OCI-LY1 (cell line): ENCODE measurements at regions not wholly inside any gene's neighbourhood (a gene's known extent, or its start where the extent isn't known, plus 50 kb on each side); places are given as distances from the start of the nearest gene placed in this dataset.

Experiments used
- EZH2 ChIP-seq: fragments of 200-600 bp; sonication (generic), shearing (Covaris generic); IDR thresholded peaks from 2 replicates; pipeline ENCODE4 v1.8.0; 2017; ENCODE audit warnings: borderline replicate concordance, mixed run types, mild to moderate bottlenecking, antibody characterized with exemption, low read length, moderate library complexity, mixed read lengths
- TF ChIP-seq, protein P1 (sequence below): fragments of 200-600 bp; sonication (generic), shearing (Covaris generic); IDR thresholded peaks from 2 replicates; pipeline ENCODE4 v1.5.1; 2017; ENCODE audit warnings: mild to moderate bottlenecking, antibody characterized with exemption, low read length, moderate library complexity, mixed read lengths

DNA sequence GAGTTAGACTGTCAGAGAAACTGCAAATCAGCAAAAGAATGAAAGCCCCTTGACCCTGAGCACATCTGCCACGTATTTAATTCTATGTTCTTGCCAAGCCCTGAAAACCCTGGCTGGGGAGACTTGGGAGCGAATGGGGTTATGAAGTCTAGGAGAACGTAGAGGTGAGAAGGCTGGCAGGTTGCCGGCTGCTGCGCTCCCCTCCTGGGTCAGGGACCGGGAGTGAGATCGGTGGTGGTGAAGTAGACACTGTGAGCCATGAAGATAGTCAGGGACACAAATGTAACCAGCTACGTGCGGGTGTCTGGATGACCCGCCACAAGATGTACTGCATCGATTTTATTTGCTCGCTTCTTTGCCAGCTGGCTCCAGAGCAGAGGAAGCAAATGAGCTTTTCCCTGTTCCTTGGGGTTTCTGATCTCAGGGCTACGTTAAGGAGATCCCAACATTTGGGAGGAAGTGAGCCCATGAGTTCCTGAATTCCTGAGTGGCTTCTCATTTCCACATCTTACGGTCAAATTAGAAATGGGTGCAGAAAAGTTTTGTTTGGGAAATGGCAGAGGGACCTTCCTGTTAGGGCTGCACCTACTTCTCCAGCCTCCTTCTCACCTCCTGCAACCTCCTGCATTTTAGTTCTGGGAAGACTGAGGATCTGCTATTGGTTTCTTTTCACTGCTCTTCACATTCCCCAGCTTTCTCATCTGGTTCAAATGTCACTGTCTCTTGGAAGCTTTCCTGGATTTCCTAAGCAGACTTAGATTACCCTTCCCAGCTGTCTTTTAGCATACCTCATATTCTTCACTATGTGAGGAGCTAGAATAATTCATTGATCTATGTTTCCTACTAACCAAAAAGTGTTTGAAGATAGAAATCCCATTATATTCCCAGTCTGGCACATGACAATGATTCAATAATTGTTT, 360.6 kb downstream of the ZNF521 start:
- TF ChIP-seq, protein P1, sequence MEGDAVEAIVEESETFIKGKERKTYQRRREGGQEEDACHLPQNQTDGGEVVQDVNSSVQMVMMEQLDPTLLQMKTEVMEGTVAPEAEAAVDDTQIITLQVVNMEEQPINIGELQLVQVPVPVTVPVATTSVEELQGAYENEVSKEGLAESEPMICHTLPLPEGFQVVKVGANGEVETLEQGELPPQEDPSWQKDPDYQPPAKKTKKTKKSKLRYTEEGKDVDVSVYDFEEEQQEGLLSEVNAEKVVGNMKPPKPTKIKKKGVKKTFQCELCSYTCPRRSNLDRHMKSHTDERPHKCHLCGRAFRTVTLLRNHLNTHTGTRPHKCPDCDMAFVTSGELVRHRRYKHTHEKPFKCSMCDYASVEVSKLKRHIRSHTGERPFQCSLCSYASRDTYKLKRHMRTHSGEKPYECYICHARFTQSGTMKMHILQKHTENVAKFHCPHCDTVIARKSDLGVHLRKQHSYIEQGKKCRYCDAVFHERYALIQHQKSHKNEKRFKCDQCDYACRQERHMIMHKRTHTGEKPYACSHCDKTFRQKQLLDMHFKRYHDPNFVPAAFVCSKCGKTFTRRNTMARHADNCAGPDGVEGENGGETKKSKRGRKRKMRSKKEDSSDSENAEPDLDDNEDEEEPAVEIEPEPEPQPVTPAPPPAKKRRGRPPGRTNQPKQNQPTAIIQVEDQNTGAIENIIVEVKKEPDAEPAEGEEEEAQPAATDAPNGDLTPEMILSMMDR = no peak
- no peak for TF ChIP-seq EZH2
